Osteoblast (primary cell): ENCODE measurements at regions not wholly inside any gene's neighbourhood (a gene's known extent, or its start where the extent isn't known, plus 50 kb on each side); places are given as distances from the start of the nearest gene placed in this dataset.
"Not testable (repeated sequence)": the region's sequence is repeated elsewhere in the genome, so short reads cannot be mapped to it uniquely, and the experiment has no call there.

Experiments
- DNase-seq: peaks from one replicate; pipeline ENCODE4 v3.0.0; 2011; ENCODE audit warnings: low spot score, mixed read lengths; ENCODE audit not compliant: insufficient read length; ENCODE audit errors: missing footprints
- H2AFZ ChIP-seq: 2 replicates; pipeline ENCODE4 v1.6.0; 2011; ENCODE audit warnings: mild to moderate bottlenecking, low read length
- H3K27ac ChIP-seq: 2 replicates; pipeline ENCODE4 v1.5.1; 2011; ENCODE audit warnings: mild to moderate bottlenecking, low read depth, low read length, moderate library complexity
- H3K27me3 ChIP-seq: 2 replicates; pipeline ENCODE4 v1.6.0; 2012; ENCODE audit warnings: mild to moderate bottlenecking, control low read depth, inconsistent platforms, low read length, moderate library complexity; ENCODE audit not compliant: insufficient read depth
- H3K36me3 ChIP-seq: 2 replicates; pipeline ENCODE4 v1.5.1; 2011; ENCODE audit warnings: mild to moderate bottlenecking, low read length, control low read depth, moderate library complexity; ENCODE audit not compliant: insufficient read depth
- H3K4me1 ChIP-seq: 2 replicates; pipeline ENCODE4 v1.5.1; 2011; ENCODE audit warnings: mild to moderate bottlenecking, low read length, control low read depth, moderate library complexity; ENCODE audit not compliant: insufficient read depth
- H3K4me2 ChIP-seq: 2 replicates; pipeline ENCODE4 v1.6.0; 2011; ENCODE audit warnings: mild to moderate bottlenecking, low read length; ENCODE audit not compliant: insufficient read depth
- H3K4me3 ChIP-seq: fragments of 200-600 bp; sonication (generic); 3 replicates; pipeline ENCODE4 v1.5.1; 2012; ENCODE audit warnings: mild to moderate bottlenecking, low read length, inconsistent platforms; ENCODE audit not compliant: insufficient read depth
- H3K79me2 ChIP-seq: 2 replicates; pipeline ENCODE4 v1.6.0; 2012; ENCODE audit warnings: mild to moderate bottlenecking, low read length, control low read depth, inconsistent platforms; ENCODE audit not compliant: insufficient read depth
- H3K9me3 ChIP-seq: 2 replicates; pipeline ENCODE4 v1.5.1; 2011; ENCODE audit warnings: low read depth, low read length, control low read depth
- H4K20me1 ChIP-seq: 2 replicates; pipeline ENCODE4 v1.6.0; 2012; ENCODE audit warnings: mild to moderate bottlenecking, low read length, control low read depth; ENCODE audit not compliant: insufficient read depth
- CTCF ChIP-seq: IDR thresholded peaks from 2 replicates; pipeline ENCODE4 v1.5.1; 2011; ENCODE audit warnings: mild to moderate bottlenecking, low read depth, low read length, moderate library complexity; ENCODE audit errors: extremely low read depth

GRCh38 chr3:118537454-118537853, 497.2 kb downstream of the IGSF11 start:
- Histone ChIP-seq H3K27me3 (no peaks in the 10 kb centered on the region), H3K79me2 (no peaks in the 10 kb centered on the region), H3K36me3 (no peaks in the 10 kb centered on the region), H3K27ac (no peak overlapping the region), H3K9me3 (no peaks in the 10 kb centered on the region), H3K4me2 (no peak overlapping the region), H3K4me1 (no peaks in the 10 kb centered on the region), H2AFZ (no peak overlapping the region), H4K20me1 (no peaks in the 10 kb centered on the region), H3K4me3 (no peak overlapping the region)
- TF ChIP-seq CTCF, result no peak
- DNase-seq, result no peak

- Histone ChIP-seq H3K4me3 (no peak overlapping the region), H2AFZ (no peak overlapping the region), H3K27ac (no peak overlapping the region), H3K4me1 (no peaks in the 10 kb centered on the region), H3K79me2 (no peaks in the 10 kb centered on the region), H3K4me2 (no peak overlapping the region), H4K20me1 (no peaks in the 10 kb centered on the region), H3K27me3 (no peaks in the 10 kb centered on the region), H3K9me3 (no peaks in the 10 kb centered on the region), H3K36me3 (no peaks in the 10 kb centered on the region)
- no peak for TF ChIP-seq CTCF
- DNase-seq, result no peak
Observed at GRCh38 chr3:118538187-118538586, 496.5 kb downstream of the IGSF11 start.

GRCh38 chr3:118539820-118540447, 494.7 kb downstream of the IGSF11 start:
- not testable (repeated sequence) for H3K4me3 ChIP-seq, H3K4me2 ChIP-seq, H3K27me3 ChIP-seq, H3K4me1 ChIP-seq, H4K20me1 ChIP-seq, H2AFZ ChIP-seq, H3K9me3 ChIP-seq, DNase-seq, H3K36me3 ChIP-seq, H3K27ac ChIP-seq, H3K79me2 ChIP-seq

GRCh38 chr3:118540448-118540821, 494.2 kb downstream of the IGSF11 start:
- not testable (repeated sequence) for H3K4me3 ChIP-seq, H3K4me2 ChIP-seq, H4K20me1 ChIP-seq, H2AFZ ChIP-seq, H3K9me3 ChIP-seq, H3K79me2 ChIP-seq, H3K27ac ChIP-seq, H3K4me1 ChIP-seq, H3K36me3 ChIP-seq, DNase-seq, H3K27me3 ChIP-seq

- H4K20me1 ChIP-seq, result no peaks in the 10 kb centered on the region
- no peaks in the 10 kb centered on the region for H3K36me3 ChIP-seq
- no peak overlapping the region for H2AFZ ChIP-seq
- no peak overlapping the region for H3K4me2 ChIP-seq
- no peaks in the 10 kb centered on the region for H3K79me2 ChIP-seq
- no peak overlapping the region for H3K27ac ChIP-seq
- DNase-seq, result no peak
- H3K9me3 ChIP-seq, result peaks cover 2% of the 10 kb centered on the region
- TF ChIP-seq CTCF, result no peak
- H3K4me1 ChIP-seq, result no peaks in the 10 kb centered on the region
- H3K4me3 ChIP-seq, result no peak overlapping the region
- no peaks in the 10 kb centered on the region for H3K27me3 ChIP-seq
Observed at GRCh38 chr3:118540826-118541225, 493.8 kb downstream of the IGSF11 start.
